NCI-H146 treated with DMSO at 0.1 percent for 48 hours (cell line): ENCODE measurements at regions not wholly inside any gene's neighbourhood (a gene's known extent, or its start where the extent isn't known, plus 50 kb on each side); places are given as distances from the start of the nearest gene placed in this dataset.
A peak's percentile ranks its signal among the peaks of the same experiment; 100 is the strongest.
"Not testable (repeated sequence)": the region's sequence is repeated elsewhere in the genome, so short reads cannot be mapped to it uniquely, and the experiment has no call there.

Experiments
- DNase-seq: peaks from one replicate; lab custom pipeline; 2025; ENCODE audit not compliant: unreplicated experiment; lab: John Stamatoyannopoulos, UW

GRCh38 chr17:6373599-6373998 is 61.3 kb downstream of the AIPL1 start:
- not testable (repeated sequence) for DNase-seq

GRCh38 chr17:6366221-6366666 is 68.7 kb downstream of the AIPL1 start:
- peak; percentile 49 for DNase-seq

- no peak for DNase-seq
Observed at GRCh38 chr17:6365200-6365943, 69.5 kb downstream of the AIPL1 start.

GRCh38 chr17:6361733-6362132 is 73.2 kb downstream of the AIPL1 start:
- DNase-seq: no peak

GRCh38 chr17:6358131-6358530 is 76.8 kb downstream of the AIPL1 start:
- DNase-seq: no peak

- no peak for DNase-seq
Observed at GRCh38 chr17:6356562-6356961, 78.4 kb downstream of the AIPL1 start.

GRCh38 chr17:6355196-6355595 is 79.7 kb downstream of the AIPL1 start:
- no peak for DNase-seq

- peak; percentile 35 for DNase-seq
Observed at GRCh38 chr17:6352801-6353560, 81.9 kb downstream of the AIPL1 start.

- DNase-seq: no peak
Observed at GRCh38 chr17:6352016-6352415, 82.9 kb downstream of the AIPL1 start.

- DNase-seq: no peak
Observed at GRCh38 chr17:6350806-6351205, 84.1 kb downstream of the AIPL1 start.

- no peak for DNase-seq
Observed at GRCh38 chr17:6348891-6349290, 86.0 kb downstream of the AIPL1 start.

- no peak for DNase-seq
Observed at GRCh38 chr17:6347776-6348175, 87.1 kb downstream of the AIPL1 start.

GRCh38 chr17:6346986-6347385 is 87.9 kb downstream of the AIPL1 start:
- no peak for DNase-seq

- no peak for DNase-seq
Observed at GRCh38 chr17:6346156-6346786, 88.7 kb downstream of the AIPL1 start.

GRCh38 chr17:6343736-6344135 is 91.2 kb downstream of the AIPL1 start:
- DNase-seq: no peak

GRCh38 chr17:6343191-6343590 is 91.7 kb downstream of the AIPL1 start:
- DNase-seq: no peak

GRCh38 chr17:6340708-6341107 is 94.2 kb downstream of the AIPL1 start:
- no peak for DNase-seq

GRCh38 chr17:6334386-6334785 is 100.5 kb downstream of the AIPL1 start:
- DNase-seq: no peak

- no peak for DNase-seq
Observed at GRCh38 chr17:6330936-6331335, 104.0 kb downstream of the AIPL1 start.

- DNase-seq: no peak
Observed at GRCh38 chr17:6328279-6328678, 106.6 kb downstream of the AIPL1 start.

- DNase-seq: no peak
Observed at GRCh38 chr17:6327007-6327406, 107.9 kb downstream of the AIPL1 start.

- DNase-seq: no peak
Observed at GRCh38 chr17:6326483-6326882, 108.4 kb downstream of the AIPL1 start.
